ENCODE measurements at regions not wholly inside any gene's neighbourhood (a gene's known extent, or its start where the extent isn't known, plus 50 kb on each side); places are given as distances from the start of the nearest gene placed in this dataset.

DNA sequence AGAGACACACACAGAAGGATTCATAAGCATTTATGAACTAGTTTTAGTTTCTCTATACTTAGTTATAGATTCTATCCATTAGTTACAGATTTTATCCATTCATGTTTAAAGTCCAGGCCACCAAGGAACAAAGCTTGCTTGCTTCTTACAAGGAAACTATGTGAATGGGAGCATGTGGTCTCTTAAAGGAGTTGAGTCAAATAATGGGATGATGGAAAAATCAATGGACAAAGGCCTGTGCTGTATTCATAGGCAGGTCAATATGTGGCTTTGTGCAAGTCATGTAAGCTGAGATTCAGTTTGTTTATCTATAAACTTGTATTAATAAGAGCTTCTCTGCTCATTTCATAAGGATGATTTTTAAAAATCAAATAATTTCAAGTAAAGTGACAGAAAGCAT, 172.8 kb upstream of the CDK1 start:
- no peak for TF ChIP-seq CTCF (IDR thresholded peaks at IDR 0.05; ENCODE audit: borderline replicate concordance, extremely low read depth, low read length, poor library complexity, severe bottlenecking)
- TF ChIP-seq EZH2 (IDR thresholded peaks at IDR 0.05; ENCODE audit: borderline replicate concordance, low read depth, low read length, severe bottlenecking) = no peak

Data from DND-41 (cell line).